ENCODE measurements at regions not wholly inside any gene's neighbourhood (a gene's known extent, or its start where the extent isn't known, plus 50 kb on each side); places are given as distances from the start of the nearest gene placed in this dataset.

GRCh38 chr10:23604613-23605012, 165.7 kb downstream of the OTUD1 start:
- DNase-seq (ENCODE audit: low read depth, low spot score) (no peak), FAIRE-seq (no peak)
- no TSS peak for BruUV-seq (replicated peaks)
- no peaks in the 10 kb centered on the region for H3K79me2 ChIP-seq (ENCODE audit: control insufficient read depth, insufficient read depth, low read length)
- dilution Hi-C loops (cut with MboI; ENCODE audit: extremely low pct_ligation_motif_present, low sequenced_read_pairs) = no loop called here
- ChIA-PET CTCF (no interaction called here), POLR2A (no interaction called here)
- no peak for TF ChIP-seq JUN (IDR thresholded peaks at IDR 0.05; ENCODE audit: borderline replicate concordance, insufficient read depth, insufficient read length, low read depth)
- TF ChIP-seq GATA2 (IDR thresholded peaks at IDR 0.05; ENCODE audit: insufficient read depth, insufficient read length, low read depth, low read length) = no peak
- TF ChIP-seq POLR2AphosphoS5 (IDR thresholded peaks at IDR 0.05; ENCODE audit: insufficient read depth, low read depth, low read length) = no peak
- TF ChIP-seq POLR2A (IDR thresholded peaks at IDR 0.05; ENCODE audit: low read depth, low read length) = no peak
- TF ChIP-seq MYC (IDR thresholded peaks at IDR 0.05; ENCODE audit: low read depth, low read length) = no peak
- TF ChIP-seq MAX (IDR thresholded peaks at IDR 0.05; ENCODE audit: insufficient read depth, insufficient read length) = no peak
- no peak for TF ChIP-seq CTCF (IDR thresholded peaks at IDR 0.05; ENCODE audit: extremely low read depth in 1 of 2, insufficient read depth in 1 of 2, low read depth in 1 of 2, low read length in 2 of 2)
- TF ChIP-seq FOS (IDR thresholded peaks at IDR 0.05; ENCODE audit: borderline replicate concordance, insufficient read depth, low read length) = no peak
- no peak for TF ChIP-seq EZH2 (IDR thresholded peaks at IDR 0.05; ENCODE audit: borderline replicate concordance, low read depth, low read length, severe bottlenecking)
- intact Hi-C loops (cut with micrococcal nuclease) = no loop called here
- no peaks in the 10 kb centered on the region for H3K36me3 ChIP-seq (ENCODE audit: control insufficient read depth in 2 of 2, extremely low read depth in 1 of 2, insufficient read depth in 2 of 2, low read length in 2 of 2)
- H3K27ac ChIP-seq (ENCODE audit: insufficient read depth, low read depth, low read length) = no peak overlapping the region
- H4K20me1 ChIP-seq (replicated peaks; ENCODE audit: control insufficient read depth, extremely low read depth, insufficient read depth, low read length) = no peaks in the 10 kb centered on the region
- H3K4me1 ChIP-seq (ENCODE audit: control insufficient read depth, extremely low read depth, insufficient read depth, low read length) = no peaks in the 10 kb centered on the region
- no peak overlapping the region for H3K4me3 ChIP-seq (replicated peaks in 1 of 3; ENCODE audit: insufficient read depth in 1 of 3, low read depth in 1 of 3, low read length in 3 of 3)
- no peak overlapping the region for H2AFZ ChIP-seq (ENCODE audit: low read depth, low read length)
- H3K9me3 ChIP-seq (replicated peaks; ENCODE audit: control insufficient read depth, insufficient read depth, low read length) = peaks cover 2% of the 10 kb centered on the region
- no peak overlapping the region for H3K4me2 ChIP-seq (ENCODE audit: insufficient read depth, low read length)
- H3K9me1 ChIP-seq (replicated peaks; ENCODE audit: control insufficient read depth, extremely low read depth, insufficient read depth, low read length) = no peaks in the 10 kb centered on the region
- H3K27me3 ChIP-seq (ENCODE audit: control insufficient read depth in 2 of 2, insufficient read depth in 2 of 2, low read length in 2 of 2) = no peaks in the 10 kb centered on the region
- H3K9ac ChIP-seq (replicated peaks; ENCODE audit: extremely low read depth, insufficient read depth, low read length) = no peak overlapping the region
